Endodermal cell (in vitro differentiated cells): ENCODE measurements at regions not wholly inside any gene's neighbourhood (a gene's known extent, or its start where the extent isn't known, plus 50 kb on each side); places are given as distances from the start of the nearest gene placed in this dataset.

Source experiments
- DNase-seq: peaks from one replicate; pipeline ENCODE4 v3.0.0-alpha.2; 2017
- H3K27ac ChIP-seq: 2 replicates; pipeline ENCODE4 v1.5.1; 2013; ENCODE audit warnings: mild to moderate bottlenecking, low read depth, low read length, moderate library complexity
- H3K27me3 ChIP-seq: 2 replicates; pipeline ENCODE4 v1.6.1; 2013; ENCODE audit warnings: mild to moderate bottlenecking, low read length, moderate library complexity; ENCODE audit not compliant: insufficient read depth, control insufficient read depth, poor library complexity, severe bottlenecking
- H3K36me3 ChIP-seq: 2 replicates; pipeline ENCODE4 v1.7.0; 2013; ENCODE audit warnings: mild to moderate bottlenecking, low read length, moderate library complexity; ENCODE audit not compliant: control insufficient read depth, insufficient read depth
- H3K4me1 ChIP-seq: one replicate; pipeline ENCODE4 v1.7.0; 2013; ENCODE audit warnings: low read length; ENCODE audit not compliant: control insufficient read depth, insufficient read depth
- H3K4me3 ChIP-seq: 2 replicates; pipeline ENCODE4 v1.5.1; 2013; ENCODE audit warnings: mild to moderate bottlenecking, low read length, moderate library complexity
- H3K9ac ChIP-seq: 2 replicates; pipeline ENCODE4 v1.6.1; 2013; ENCODE audit warnings: mild to moderate bottlenecking, low read length, moderate library complexity; ENCODE audit not compliant: poor library complexity, severe bottlenecking; ENCODE audit errors: extremely low read depth
- H3K9me3 ChIP-seq: 2 replicates; pipeline ENCODE4 v1.6.1; 2013; ENCODE audit warnings: mild to moderate bottlenecking, low read length, moderate library complexity; ENCODE audit not compliant: control insufficient read depth
- H3K27ac Mint-ChIP-seq: 2 replicates; pipeline ENCODE4 v1.8.0; 2020; ENCODE audit warnings: mixed read lengths
- H3K27me3 Mint-ChIP-seq: 2 replicates; pipeline ENCODE4 v1.8.0; 2021; ENCODE audit warnings: mild to moderate bottlenecking, mixed read lengths; ENCODE audit not compliant: insufficient read depth
- H3K36me3 Mint-ChIP-seq: 2 replicates; pipeline ENCODE4 v1.8.0; 2020; ENCODE audit warnings: low read depth, mixed read lengths
- H3K4me1 Mint-ChIP-seq: 2 replicates; pipeline ENCODE4 v1.8.0; 2020; ENCODE audit warnings: mixed read lengths
- H3K4me3 Mint-ChIP-seq: 2 replicates; pipeline ENCODE4 v1.8.0; 2020; ENCODE audit warnings: mild to moderate bottlenecking, moderate library complexity, mixed read lengths
- H3K9me3 Mint-ChIP-seq: 2 replicates; pipeline ENCODE4 v1.8.0; 2020; ENCODE audit warnings: mild to moderate bottlenecking, mixed read lengths
- WGBS, 2 experiments: methylation state at CpG; one replicate each; pipeline versions ENCODE4 v1.1.5 to v1.1.7; 2013; ENCODE audit warnings: missing lambda C conversion rate in 2 of 2, mixed read lengths in 1 of 2; ENCODE audit not compliant: insufficient coverage in 1 of 2, insufficient read length in 1 of 2; 5-methylcytosine and 5-hydroxymethylcytosine counted together
- TF ChIP-seq, protein P1 (sequence below): fragments of 200-600 bp; sonication (generic); conservative IDR thresholded peaks from 2 replicates; pipeline ENCODE4 v1.5.0; 2021; ENCODE audit warnings: antibody characterized with exemption, mild to moderate bottlenecking

DNA sequence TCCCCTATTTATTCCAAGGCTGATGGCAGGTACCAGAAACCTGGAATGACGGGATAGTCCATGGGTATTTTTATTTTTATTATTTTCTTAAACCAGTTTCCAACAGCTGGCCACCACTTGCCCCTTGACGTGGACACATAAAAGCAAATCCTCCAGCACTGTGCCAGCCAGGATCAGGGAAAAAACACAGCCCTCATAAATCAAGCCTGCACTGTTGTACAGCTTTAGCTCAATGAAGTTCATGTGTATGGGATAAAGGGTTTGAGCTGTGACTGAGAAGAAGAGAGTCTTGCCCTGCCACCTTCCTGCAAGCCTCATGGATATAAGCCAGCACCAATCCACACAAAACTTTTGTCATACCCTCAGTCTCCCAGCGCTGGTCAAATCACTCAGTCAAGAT lies 303.8 kb upstream of the SPAG17 start:
- no peaks in the 10 kb centered on the region for H3K36me3 Mint-ChIP-seq

DNA sequence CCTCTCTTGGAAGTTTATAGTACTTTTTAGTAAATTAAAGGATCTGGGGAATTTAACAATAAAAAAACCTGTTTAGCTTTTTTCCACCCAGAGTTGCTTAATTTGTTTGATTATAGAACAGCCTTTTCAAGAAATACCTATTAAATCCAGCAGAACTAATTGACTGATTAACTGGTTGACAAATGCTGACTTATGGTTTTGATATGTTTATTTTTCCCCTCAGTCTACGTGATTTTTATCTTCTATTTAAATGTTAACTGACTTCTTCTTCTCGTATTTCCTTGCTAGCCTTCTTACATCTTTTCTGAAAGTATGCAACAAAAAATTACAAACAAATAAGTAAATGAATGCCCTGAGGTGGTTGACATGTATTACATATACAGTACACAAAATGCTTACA lies 302.9 kb upstream of the SPAG17 start:
- TF ChIP-seq, protein P1, sequence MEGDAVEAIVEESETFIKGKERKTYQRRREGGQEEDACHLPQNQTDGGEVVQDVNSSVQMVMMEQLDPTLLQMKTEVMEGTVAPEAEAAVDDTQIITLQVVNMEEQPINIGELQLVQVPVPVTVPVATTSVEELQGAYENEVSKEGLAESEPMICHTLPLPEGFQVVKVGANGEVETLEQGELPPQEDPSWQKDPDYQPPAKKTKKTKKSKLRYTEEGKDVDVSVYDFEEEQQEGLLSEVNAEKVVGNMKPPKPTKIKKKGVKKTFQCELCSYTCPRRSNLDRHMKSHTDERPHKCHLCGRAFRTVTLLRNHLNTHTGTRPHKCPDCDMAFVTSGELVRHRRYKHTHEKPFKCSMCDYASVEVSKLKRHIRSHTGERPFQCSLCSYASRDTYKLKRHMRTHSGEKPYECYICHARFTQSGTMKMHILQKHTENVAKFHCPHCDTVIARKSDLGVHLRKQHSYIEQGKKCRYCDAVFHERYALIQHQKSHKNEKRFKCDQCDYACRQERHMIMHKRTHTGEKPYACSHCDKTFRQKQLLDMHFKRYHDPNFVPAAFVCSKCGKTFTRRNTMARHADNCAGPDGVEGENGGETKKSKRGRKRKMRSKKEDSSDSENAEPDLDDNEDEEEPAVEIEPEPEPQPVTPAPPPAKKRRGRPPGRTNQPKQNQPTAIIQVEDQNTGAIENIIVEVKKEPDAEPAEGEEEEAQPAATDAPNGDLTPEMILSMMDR = no peak
- no peaks in the 10 kb centered on the region for H3K36me3 ChIP-seq
- H3K27ac Mint-ChIP-seq = no peak overlapping the region
- DNase-seq = no peak
- no peak overlapping the region for H3K9ac ChIP-seq
- peaks cover 28% of the 10 kb centered on the region for H3K4me1 Mint-ChIP-seq
- H3K27ac ChIP-seq = no peak overlapping the region
- no peaks in the 10 kb centered on the region for H3K27me3 ChIP-seq
- no peak overlapping the region for H3K4me3 Mint-ChIP-seq
- no peaks in the 10 kb centered on the region for H3K4me1 ChIP-seq
- H3K27me3 Mint-ChIP-seq = no peaks in the 10 kb centered on the region
- H3K9me3 Mint-ChIP-seq = no peaks in the 10 kb centered on the region
- H3K36me3 Mint-ChIP-seq = no peaks in the 10 kb centered on the region
- WGBS, 2 experiments = 90% methylated on average over 2 of the region's 2 CpGs; no CpG with 5 or more reads in 1 of the 2 experiments
- H3K4me3 ChIP-seq = no peak overlapping the region
- no peaks in the 10 kb centered on the region for H3K9me3 ChIP-seq

More for the DNA sequence above, 303.8 kb upstream of the SPAG17 start:
- H3K4me1 Mint-ChIP-seq = peaks cover 26% of the 10 kb centered on the region
- no peak overlapping the region for H3K4me3 Mint-ChIP-seq
- Histone ChIP-seq H3K27ac (no peak overlapping the region), H3K9me3 (no peaks in the 10 kb centered on the region), H3K4me3 (no peak overlapping the region), H3K27me3 (no peaks in the 10 kb centered on the region), H3K4me1 (no peaks in the 10 kb centered on the region), H3K36me3 (no peaks in the 10 kb centered on the region), H3K9ac (no peak overlapping the region)
- no peak for DNase-seq
- TF ChIP-seq, protein P1 = no peak
- H3K27ac Mint-ChIP-seq = no peak overlapping the region
- 96% methylated on average over 3 of the region's 3 CpGs; no CpG with 5 or more reads in 1 of the 2 experiments for WGBS, 2 experiments
- no peaks in the 10 kb centered on the region for H3K27me3 Mint-ChIP-seq
- H3K9me3 Mint-ChIP-seq = no peaks in the 10 kb centered on the region

DNA sequence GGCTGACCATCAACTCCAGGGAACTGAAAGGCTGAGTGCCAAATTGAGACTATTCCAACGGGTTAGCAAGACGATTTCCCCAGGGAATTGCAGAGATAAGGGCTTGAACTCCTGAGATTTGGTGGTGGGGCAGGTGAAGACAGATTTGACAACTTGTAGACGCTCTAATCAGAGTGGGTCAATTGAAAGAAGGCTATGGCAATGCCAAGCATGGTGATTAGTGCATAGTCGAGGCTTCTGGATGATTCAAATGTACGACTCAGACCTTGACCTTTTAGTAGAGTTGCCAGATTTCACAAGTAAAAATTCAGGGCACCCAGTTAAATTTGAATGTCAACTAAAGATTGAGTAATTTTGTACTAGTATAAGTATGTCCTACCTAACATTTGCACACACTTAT lies 302.1 kb upstream of the SPAG17 start:
- 92 to 94% methylated on average over 5 of the region's 5 CpGs for WGBS, 2 experiments
- peaks cover 26% of the 10 kb centered on the region for H3K4me1 Mint-ChIP-seq
- H3K27ac ChIP-seq = no peak overlapping the region
- no peaks in the 10 kb centered on the region for H3K9me3 ChIP-seq
- H3K36me3 ChIP-seq = no peaks in the 10 kb centered on the region
- H3K9me3 Mint-ChIP-seq = no peaks in the 10 kb centered on the region
- no peak for DNase-seq
- H3K4me3 Mint-ChIP-seq = no peak overlapping the region
- H3K36me3 Mint-ChIP-seq = no peaks in the 10 kb centered on the region
- H3K4me1 ChIP-seq = no peaks in the 10 kb centered on the region
- no peaks in the 10 kb centered on the region for H3K27me3 Mint-ChIP-seq
- no peak overlapping the region for H3K4me3 ChIP-seq
- H3K27me3 ChIP-seq = no peaks in the 10 kb centered on the region
- H3K27ac Mint-ChIP-seq = no peak overlapping the region
- TF ChIP-seq, protein P1 = no peak
- no peak overlapping the region for H3K9ac ChIP-seq
